Astrocyte (in vitro differentiated cells and primary cell): ENCODE measurements at regions not wholly inside any gene's neighbourhood (a gene's known extent, or its start where the extent isn't known, plus 50 kb on each side); places are given as distances from the start of the nearest gene placed in this dataset.

Experiments used
- DNase-seq: peaks from one replicate; pipeline ENCODE4 v3.0.0-alpha.2; 2010; ENCODE audit warnings: low read depth
- FAIRE-seq: peaks from 2 replicates; lab custom pipeline; 2011; peaks lifted over from hg19 to GRCh38; lab: Jason Lieb, UNC
- H2AFZ ChIP-seq: 2 replicates; pipeline ENCODE4 v1.6.0; 2012; ENCODE audit warnings: low read depth, low read length, inconsistent platforms
- H3K27ac ChIP-seq: 2 replicates; pipeline ENCODE4 v1.5.1; 2011; ENCODE audit warnings: low read depth, low read length, inconsistent platforms
- H3K27me3 ChIP-seq: 2 replicates; pipeline ENCODE4 v1.6.0; 2011; ENCODE audit warnings: low read length, inconsistent platforms; ENCODE audit not compliant: insufficient read depth
- H3K36me3 ChIP-seq: 2 replicates; pipeline ENCODE4 v1.5.1; 2011; ENCODE audit warnings: low read length, inconsistent platforms; ENCODE audit not compliant: insufficient read depth
- H3K4me1 ChIP-seq: 2 replicates; pipeline ENCODE4 v1.5.1; 2011; ENCODE audit warnings: low read length, inconsistent platforms; ENCODE audit not compliant: insufficient read depth
- H3K4me2 ChIP-seq: 2 replicates; pipeline ENCODE4 v1.6.0; 2012; ENCODE audit warnings: low read length, inconsistent platforms
- H3K4me3 ChIP-seq: 2 replicates; pipeline ENCODE4 v1.5.1; 2011; ENCODE audit warnings: low read depth, mild to moderate bottlenecking, low read length, inconsistent platforms; ENCODE audit not compliant: insufficient read depth
- H3K79me2 ChIP-seq: 2 replicates; pipeline ENCODE4 v1.6.0; 2012; ENCODE audit warnings: mild to moderate bottlenecking, low read length, inconsistent platforms; ENCODE audit not compliant: insufficient read depth
- H3K9ac ChIP-seq: 2 replicates; pipeline ENCODE4 v1.6.0; 2012; ENCODE audit warnings: mild to moderate bottlenecking, low read length, inconsistent platforms
- H3K9me3 ChIP-seq: 2 replicates; pipeline ENCODE4 v1.5.1; 2012; ENCODE audit warnings: low read depth, mild to moderate bottlenecking, low read length, inconsistent platforms; ENCODE audit not compliant: insufficient read depth
- H4K20me1 ChIP-seq: 2 replicates; pipeline ENCODE4 v1.6.0; 2012; ENCODE audit warnings: low read length, inconsistent platforms; ENCODE audit not compliant: insufficient read depth
- H3K27ac Mint-ChIP-seq: one replicate; pipeline ENCODE4 v1.8.0; 2021; ENCODE audit warnings: mild to moderate bottlenecking, mixed read lengths; ENCODE audit not compliant: unreplicated experiment
- H3K27me3 Mint-ChIP-seq: one replicate; pipeline ENCODE4 v1.8.0; 2021; ENCODE audit warnings: low read depth, mixed read lengths; ENCODE audit not compliant: unreplicated experiment
- H3K36me3 Mint-ChIP-seq: one replicate; pipeline ENCODE4 v1.8.0; 2021; ENCODE audit warnings: low read depth, mixed read lengths; ENCODE audit not compliant: unreplicated experiment
- H3K4me1 Mint-ChIP-seq: one replicate; pipeline ENCODE4 v1.8.0; 2021; ENCODE audit warnings: low read depth, mixed read lengths; ENCODE audit not compliant: unreplicated experiment
- H3K4me3 Mint-ChIP-seq: one replicate; pipeline ENCODE4 v1.8.0; 2021; ENCODE audit warnings: mild to moderate bottlenecking, moderate library complexity, mixed read lengths; ENCODE audit not compliant: unreplicated experiment
- H3K9me3 Mint-ChIP-seq: one replicate; pipeline ENCODE4 v1.8.0; 2021; ENCODE audit warnings: mild to moderate bottlenecking, mixed read lengths; ENCODE audit not compliant: unreplicated experiment
- EZH2 ChIP-seq: IDR thresholded peaks from 2 replicates; pipeline ENCODE4 v1.6.1; 2012; ENCODE audit warnings: mild to moderate bottlenecking, low read length, inconsistent platforms; ENCODE audit not compliant: insufficient read depth
- TF ChIP-seq, protein P1 (sequence below): IDR thresholded peaks from 2 replicates; pipeline ENCODE4 v1.5.1; 2011; ENCODE audit warnings: low read depth, mild to moderate bottlenecking, inconsistent platforms, low read length, moderate library complexity; ENCODE audit not compliant: insufficient read depth

DNA sequence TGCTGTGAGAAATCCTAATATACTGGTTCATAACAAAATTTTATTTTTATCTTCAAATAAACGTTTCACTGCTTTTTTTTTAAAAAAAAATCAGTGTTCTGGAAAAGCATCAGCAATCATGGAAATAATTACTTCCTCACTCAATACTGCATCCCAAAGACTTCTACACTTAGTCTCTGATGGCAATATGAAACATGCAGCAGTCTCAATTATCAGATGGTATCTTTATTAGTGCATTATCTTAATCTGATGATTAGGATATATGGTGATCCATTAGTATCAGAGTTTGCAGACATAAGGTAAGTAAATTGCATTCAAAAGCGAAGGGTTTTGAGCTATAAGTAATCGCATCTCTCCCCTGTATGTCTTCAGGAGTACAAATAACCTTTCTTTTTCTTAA is 218.3 kb upstream of the EDNRB start:
- H3K27me3 ChIP-seq: peaks cover 4% of the 10 kb centered on the region
- Mint-ChIP-seq H3K4me1 (no peaks in the 10 kb centered on the region), H3K36me3 (no peaks in the 10 kb centered on the region), H3K4me3 (no peak overlapping the region), H3K9me3 (no peaks in the 10 kb centered on the region), H3K27me3 (no peaks in the 10 kb centered on the region), H3K27ac (no peak overlapping the region)
- no peak overlapping the region for H3K4me3 ChIP-seq
- no peak overlapping the region for H3K4me2 ChIP-seq
- no peaks in the 10 kb centered on the region for H3K79me2 ChIP-seq
- no peak overlapping the region for H3K9ac ChIP-seq
- H3K9me3 ChIP-seq: no peaks in the 10 kb centered on the region
- H3K27ac ChIP-seq: no peak overlapping the region
- TF ChIP-seq, protein P1, sequence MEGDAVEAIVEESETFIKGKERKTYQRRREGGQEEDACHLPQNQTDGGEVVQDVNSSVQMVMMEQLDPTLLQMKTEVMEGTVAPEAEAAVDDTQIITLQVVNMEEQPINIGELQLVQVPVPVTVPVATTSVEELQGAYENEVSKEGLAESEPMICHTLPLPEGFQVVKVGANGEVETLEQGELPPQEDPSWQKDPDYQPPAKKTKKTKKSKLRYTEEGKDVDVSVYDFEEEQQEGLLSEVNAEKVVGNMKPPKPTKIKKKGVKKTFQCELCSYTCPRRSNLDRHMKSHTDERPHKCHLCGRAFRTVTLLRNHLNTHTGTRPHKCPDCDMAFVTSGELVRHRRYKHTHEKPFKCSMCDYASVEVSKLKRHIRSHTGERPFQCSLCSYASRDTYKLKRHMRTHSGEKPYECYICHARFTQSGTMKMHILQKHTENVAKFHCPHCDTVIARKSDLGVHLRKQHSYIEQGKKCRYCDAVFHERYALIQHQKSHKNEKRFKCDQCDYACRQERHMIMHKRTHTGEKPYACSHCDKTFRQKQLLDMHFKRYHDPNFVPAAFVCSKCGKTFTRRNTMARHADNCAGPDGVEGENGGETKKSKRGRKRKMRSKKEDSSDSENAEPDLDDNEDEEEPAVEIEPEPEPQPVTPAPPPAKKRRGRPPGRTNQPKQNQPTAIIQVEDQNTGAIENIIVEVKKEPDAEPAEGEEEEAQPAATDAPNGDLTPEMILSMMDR: no peak
- TF ChIP-seq EZH2: no peak
- DNase-seq: no peak
- FAIRE-seq: no peak
- H3K36me3 ChIP-seq: no peaks in the 10 kb centered on the region
- H3K4me1 ChIP-seq: no peaks in the 10 kb centered on the region
- H2AFZ ChIP-seq: no peak overlapping the region
- H4K20me1 ChIP-seq: no peaks in the 10 kb centered on the region

DNA sequence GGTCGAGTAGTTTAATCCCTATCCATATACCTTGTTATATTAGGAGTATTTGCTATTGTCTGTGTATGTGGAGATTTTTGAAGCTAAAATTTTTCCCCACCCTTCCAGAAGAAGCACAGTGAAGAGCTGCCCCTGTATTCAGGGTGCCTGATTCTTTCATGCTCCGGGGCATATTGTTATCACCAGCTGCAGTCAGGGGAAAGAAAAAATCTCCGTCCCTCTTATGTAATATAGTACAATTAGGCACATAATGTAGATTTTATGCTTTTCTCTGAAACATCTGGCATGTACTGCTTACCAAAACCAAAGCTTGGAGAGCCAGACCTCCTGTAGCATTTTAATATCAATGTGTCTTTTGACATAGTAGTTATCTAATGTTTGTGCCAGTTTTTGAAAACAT is 214.9 kb upstream of the EDNRB start:
- no peak overlapping the region for H3K4me3 Mint-ChIP-seq
- no peak for DNase-seq
- no peak overlapping the region for H3K27ac Mint-ChIP-seq
- Histone ChIP-seq H3K9me3 (no peaks in the 10 kb centered on the region), H2AFZ (no peak overlapping the region), H3K79me2 (no peaks in the 10 kb centered on the region), H3K4me1 (no peaks in the 10 kb centered on the region), H4K20me1 (no peaks in the 10 kb centered on the region), H3K9ac (no peak overlapping the region), H3K27me3 (peaks cover 4% of the 10 kb centered on the region), H3K36me3 (no peaks in the 10 kb centered on the region), H3K27ac (no peak overlapping the region), H3K4me2 (no peak overlapping the region), H3K4me3 (no peak overlapping the region)
- H3K36me3 Mint-ChIP-seq: no peaks in the 10 kb centered on the region
- no peaks in the 10 kb centered on the region for H3K4me1 Mint-ChIP-seq
- FAIRE-seq: no peak
- TF ChIP-seq, protein P1: no peak
- TF ChIP-seq EZH2: no peak
- no peaks in the 10 kb centered on the region for H3K27me3 Mint-ChIP-seq
- no peaks in the 10 kb centered on the region for H3K9me3 Mint-ChIP-seq

DNA sequence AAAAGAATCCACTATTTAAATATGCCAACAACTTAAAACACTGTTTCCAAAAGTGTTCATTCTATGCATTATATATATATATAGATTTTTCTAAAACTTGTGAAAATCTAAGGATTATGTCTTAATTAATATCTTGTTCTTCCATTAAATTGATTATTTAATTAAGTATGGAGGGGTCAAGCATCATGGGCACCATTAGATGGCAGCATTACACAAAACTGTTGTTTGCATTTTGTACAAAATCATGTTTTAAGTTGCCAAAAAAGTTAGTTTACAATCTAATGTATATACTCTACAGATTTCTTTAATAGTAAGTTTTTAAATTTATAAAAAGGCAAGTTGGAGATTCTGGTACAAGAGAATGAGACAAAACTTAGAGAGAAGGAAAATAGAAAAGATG is 213.2 kb upstream of the EDNRB start:
- TF ChIP-seq, protein P1: peak; percentile 44
- TF ChIP-seq EZH2: no peak
- Histone ChIP-seq H3K79me2 (no peaks in the 10 kb centered on the region), H4K20me1 (no peaks in the 10 kb centered on the region), H3K9ac (no peak overlapping the region), H3K4me1 (no peaks in the 10 kb centered on the region), H3K27ac (no peak overlapping the region), H3K9me3 (no peaks in the 10 kb centered on the region), H2AFZ (no peak overlapping the region), H3K4me2 (no peak overlapping the region), H3K27me3 (peaks cover 6% of the 10 kb centered on the region), H3K36me3 (no peaks in the 10 kb centered on the region), H3K4me3 (no peak overlapping the region)
- H3K4me1 Mint-ChIP-seq: no peaks in the 10 kb centered on the region
- no peak overlapping the region for H3K4me3 Mint-ChIP-seq
- no peak overlapping the region for H3K27ac Mint-ChIP-seq
- DNase-seq (no peak), FAIRE-seq (no peak)
- no peaks in the 10 kb centered on the region for H3K9me3 Mint-ChIP-seq
- H3K36me3 Mint-ChIP-seq: no peaks in the 10 kb centered on the region
- peaks cover 3% of the 10 kb centered on the region for H3K27me3 Mint-ChIP-seq
